NCI-H2029 (cell line): ENCODE measurements at regions not wholly inside any gene's neighbourhood (a gene's known extent, or its start where the extent isn't known, plus 50 kb on each side); places are given as distances from the start of the nearest gene placed in this dataset.

Experiments
- DNase-seq: peaks from one replicate; lab custom pipeline; 2025; lab: John Stamatoyannopoulos, UW

DNA sequence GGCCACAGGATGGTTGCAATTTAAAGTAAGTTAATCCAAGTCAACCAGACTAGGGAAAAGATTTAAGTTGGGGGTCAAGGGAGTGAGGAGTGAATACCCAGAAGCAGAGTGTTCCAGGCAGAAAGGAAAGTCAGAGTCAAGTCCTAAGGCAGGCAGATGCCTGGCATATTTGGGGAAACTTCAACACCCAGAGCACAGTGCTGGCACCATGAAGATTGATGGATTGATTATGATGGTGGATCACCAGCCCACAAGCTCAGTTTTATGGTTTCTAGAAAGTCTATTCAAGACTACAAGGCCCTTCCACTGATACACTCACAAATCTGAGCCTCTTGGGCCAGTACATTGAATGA lies 100.1 kb upstream of the DUSP10 start:
- no peak for DNase-seq

DNA sequence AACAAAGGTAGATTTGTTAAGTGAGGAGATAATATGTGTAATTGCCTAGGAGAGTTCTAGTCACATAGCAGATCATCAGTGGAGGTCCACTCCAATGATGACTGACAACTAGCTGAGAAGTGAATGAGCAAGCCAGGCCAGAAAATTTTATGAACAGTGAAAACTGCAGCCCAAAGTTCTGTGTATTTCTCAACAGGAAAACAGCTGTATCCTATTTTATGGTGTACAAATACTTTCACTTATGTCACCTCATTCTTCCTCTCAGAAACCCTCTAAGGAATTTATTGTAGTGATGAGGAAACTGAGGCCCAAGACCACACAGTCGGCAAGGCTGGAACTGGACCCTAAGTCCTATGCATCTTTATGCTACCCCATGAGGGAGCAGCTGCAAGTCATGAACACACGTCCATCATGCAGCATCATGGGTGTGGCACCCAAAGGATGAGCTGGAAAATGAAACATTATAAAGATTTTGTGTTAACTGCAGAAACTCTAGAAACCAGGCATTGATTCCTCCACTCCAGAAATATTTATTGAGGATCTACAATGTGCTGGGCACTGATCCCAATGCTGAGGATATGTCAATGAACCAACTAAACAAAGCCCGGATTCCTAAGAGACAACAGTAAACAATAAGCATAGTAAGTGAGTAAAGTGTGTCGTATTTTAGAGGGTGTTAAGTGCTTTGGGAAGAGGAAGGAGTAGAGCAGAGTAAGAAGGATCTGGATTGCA lies 99.5 kb upstream of the DUSP10 start:
- no peak for DNase-seq

DNA sequence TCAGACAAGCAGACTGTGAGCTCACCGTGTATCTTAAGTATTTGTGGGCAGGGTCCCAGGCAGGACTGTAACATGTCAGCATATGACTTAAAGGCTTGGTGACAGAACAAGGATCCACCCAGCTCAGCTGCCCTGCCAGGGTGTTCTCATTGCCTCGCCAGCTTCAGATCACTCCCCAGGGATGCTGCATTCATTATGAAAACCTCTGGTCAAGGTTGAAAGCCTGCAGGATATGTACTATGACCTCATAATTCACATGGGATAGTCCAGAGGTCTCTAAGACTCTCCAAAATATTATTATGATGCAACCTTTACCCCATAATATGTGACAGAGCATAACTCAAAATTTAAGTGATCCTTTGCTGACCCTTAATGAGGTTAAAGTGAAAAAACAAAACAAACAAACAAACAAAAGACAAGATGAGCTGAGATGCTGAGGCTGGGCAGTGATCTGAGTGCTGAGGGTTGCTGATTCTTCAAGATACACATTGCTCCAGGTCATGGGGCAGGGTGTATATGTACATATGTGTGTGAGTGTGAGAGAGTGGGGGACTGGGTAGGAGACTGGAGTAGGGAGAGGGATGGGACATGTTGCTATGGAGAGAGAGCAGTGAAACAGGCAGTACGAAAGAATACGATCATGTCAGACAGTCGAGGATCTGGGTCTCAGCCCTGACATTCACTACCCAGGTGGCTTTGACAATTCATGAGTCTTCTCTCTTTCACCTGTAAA lies 98.8 kb upstream of the DUSP10 start:
- DNase-seq, result no peak

- no peak for DNase-seq
Observed at GRCh38 chr1:221839782-221840395, 98.0 kb upstream of the DUSP10 start.

GRCh38 chr1:221839321-221839720 lies 97.4 kb upstream of the DUSP10 start:
- no peak for DNase-seq

GRCh38 chr1:221837896-221838295 lies 96.0 kb upstream of the DUSP10 start:
- DNase-seq, result no peak

GRCh38 chr1:221834698-221835513 lies 93.0 kb upstream of the DUSP10 start:
- DNase-seq, result no peak

DNA sequence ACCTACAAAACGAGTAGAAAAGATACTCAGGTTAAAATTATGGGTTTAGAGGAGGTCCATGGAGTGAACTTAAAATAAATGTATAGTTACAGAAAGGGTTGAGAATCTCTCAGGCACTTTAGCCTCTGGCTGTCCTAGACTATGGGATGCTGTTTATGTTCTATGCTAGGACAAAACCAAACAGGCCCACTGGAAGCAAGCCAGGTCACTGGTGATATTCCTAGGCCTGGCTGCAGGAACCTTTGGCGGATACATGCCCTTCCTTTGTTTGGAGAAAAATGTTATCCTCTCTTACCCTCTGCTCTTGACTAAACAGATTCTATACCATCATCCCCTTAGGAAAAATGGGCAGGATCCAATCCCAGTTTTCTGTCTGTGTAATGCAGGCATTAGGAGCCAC lies 90.7 kb upstream of the DUSP10 start:
- DNase-seq, result peak; percentile 20

GRCh38 chr1:221832151-221832550 lies 90.3 kb upstream of the DUSP10 start:
- no peak for DNase-seq

DNA sequence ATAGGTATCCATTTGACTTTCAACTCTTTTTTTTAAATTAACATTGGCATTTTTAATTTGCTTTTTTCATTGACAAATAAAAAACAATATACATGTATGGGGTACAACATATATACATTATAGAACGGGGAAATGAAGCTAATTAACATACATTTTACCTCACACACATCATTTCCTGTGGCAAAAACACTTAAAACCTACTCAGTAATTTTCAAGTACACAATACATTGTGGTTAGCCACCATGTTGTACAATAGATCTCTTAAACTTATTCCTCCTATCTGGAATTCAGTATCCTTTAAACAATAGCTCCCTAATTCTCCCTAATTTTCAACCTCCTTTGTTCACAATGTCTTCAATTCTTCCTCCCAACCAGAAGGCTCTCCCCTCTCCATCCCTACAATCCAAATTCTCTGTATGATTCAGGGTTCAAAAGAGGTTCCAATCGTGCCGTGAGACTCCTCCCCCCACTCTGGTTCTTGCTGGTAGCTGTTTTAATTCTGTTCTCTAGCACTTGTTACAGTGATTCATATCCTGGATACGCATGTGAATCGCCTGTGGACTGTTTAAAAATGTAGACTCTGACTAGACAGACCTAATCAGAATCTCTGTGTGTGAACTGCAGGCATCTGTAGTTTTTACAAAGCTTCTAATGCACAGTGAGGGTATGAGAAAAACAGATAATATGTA lies 87.6 kb upstream of the DUSP10 start:
- DNase-seq, result no peak

GRCh38 chr1:221827307-221827642 lies 85.4 kb upstream of the DUSP10 start:
- no peak for DNase-seq

- no peak for DNase-seq
Observed at GRCh38 chr1:221824909-221825308, 83.0 kb upstream of the DUSP10 start.

DNA sequence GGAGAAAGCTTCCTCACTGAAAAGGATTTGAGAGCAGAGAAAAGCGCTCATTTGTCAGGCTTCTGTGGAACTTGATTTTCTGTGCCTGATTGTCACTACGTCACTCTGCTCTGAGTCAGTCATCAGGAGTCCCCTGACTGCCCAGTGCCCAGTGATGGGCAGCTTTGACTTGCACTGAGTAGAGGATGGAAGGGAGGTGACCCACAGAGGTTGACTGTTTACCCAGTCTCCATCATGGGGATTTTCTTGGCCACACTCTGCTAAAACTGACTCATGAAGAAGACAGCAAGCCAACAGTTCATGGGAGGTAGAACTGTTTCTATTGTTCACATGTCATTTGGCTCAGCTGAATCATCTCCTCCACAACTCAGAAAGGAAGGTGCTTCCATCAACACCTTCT lies 82.1 kb upstream of the DUSP10 start:
- no peak for DNase-seq

DNA sequence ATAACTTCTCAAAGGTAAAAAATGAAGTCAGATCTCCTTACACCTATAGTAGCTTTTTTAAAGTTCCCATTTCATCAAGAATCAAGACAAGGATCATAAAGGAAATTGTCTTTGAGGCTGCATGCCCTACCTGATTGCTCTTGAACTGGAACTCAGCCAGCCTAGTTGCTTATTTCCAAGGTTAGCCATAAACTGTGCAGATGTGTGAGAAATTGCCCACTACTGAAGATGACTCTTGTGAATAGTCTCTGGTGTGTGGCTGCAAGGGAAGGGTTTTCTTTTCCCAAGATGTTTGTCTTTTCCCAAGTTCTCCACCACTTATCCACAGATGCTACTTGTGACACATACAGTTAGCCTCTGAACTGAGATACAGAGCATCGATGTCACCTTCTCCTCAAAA lies 81.7 kb upstream of the DUSP10 start:
- no peak for DNase-seq

DNA sequence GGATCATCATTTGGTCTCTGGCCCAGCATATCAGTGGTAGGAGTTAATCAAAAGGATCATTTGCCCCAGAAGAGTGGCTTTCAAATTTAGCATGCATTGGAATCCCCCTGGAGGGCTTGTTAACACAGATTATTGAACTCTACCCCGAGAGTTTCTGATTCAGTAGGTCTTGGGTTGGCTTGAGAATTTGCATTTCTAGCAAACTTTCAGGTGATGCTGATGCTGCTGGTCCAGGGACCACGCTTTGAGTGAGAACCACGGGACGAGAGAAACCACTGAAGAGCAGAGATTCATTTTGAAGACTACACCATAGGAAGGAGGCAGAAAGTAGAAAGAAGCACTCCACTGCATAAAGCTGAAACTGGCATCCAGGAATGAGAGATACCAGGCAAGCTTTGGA lies 81.3 kb upstream of the DUSP10 start:
- no peak for DNase-seq

DNA sequence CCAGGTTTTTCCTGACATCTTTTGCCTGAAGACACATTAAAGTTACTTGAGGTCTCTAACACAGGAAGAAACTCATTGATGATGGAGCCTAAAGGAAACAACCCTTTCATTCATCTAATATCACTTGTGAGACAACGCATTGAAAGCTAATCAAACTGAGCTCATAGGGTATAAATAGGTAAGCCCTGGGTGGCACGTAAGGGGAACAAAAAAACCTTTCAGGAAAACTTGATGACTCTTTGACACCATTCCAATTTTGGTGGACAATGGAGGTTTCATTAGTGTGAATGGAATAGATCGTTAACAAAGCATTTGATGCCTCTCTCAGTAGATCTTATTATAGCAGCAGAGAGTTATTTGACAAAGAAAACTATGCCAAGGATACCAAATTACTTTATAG lies 80.7 kb upstream of the DUSP10 start:
- no peak for DNase-seq

- DNase-seq, result no peak
Observed at GRCh38 chr1:221816899-221817298, 75.0 kb upstream of the DUSP10 start.

DNA sequence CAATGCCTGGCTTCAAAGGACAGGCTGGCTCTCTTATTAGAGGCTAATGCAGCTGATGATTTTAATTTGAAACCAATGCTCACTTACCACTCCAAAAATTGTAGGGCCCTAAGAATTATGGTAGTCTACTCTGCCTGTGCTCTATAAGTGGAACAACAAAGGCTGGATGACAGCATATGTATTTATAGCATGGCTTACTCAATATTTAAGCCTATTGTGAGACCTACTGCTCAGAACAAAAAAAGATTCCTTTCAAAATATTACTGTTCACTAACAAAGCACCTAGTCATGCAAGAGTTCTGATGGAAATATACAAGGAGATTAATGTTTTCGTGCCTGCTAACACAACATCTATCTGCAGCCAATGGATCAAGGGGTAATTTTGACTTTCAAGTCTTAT lies 73.8 kb upstream of the DUSP10 start:
- no peak for DNase-seq

GRCh38 chr1:221813887-221814286 lies 72.0 kb upstream of the DUSP10 start:
- peak; percentile 31 for DNase-seq

DNA sequence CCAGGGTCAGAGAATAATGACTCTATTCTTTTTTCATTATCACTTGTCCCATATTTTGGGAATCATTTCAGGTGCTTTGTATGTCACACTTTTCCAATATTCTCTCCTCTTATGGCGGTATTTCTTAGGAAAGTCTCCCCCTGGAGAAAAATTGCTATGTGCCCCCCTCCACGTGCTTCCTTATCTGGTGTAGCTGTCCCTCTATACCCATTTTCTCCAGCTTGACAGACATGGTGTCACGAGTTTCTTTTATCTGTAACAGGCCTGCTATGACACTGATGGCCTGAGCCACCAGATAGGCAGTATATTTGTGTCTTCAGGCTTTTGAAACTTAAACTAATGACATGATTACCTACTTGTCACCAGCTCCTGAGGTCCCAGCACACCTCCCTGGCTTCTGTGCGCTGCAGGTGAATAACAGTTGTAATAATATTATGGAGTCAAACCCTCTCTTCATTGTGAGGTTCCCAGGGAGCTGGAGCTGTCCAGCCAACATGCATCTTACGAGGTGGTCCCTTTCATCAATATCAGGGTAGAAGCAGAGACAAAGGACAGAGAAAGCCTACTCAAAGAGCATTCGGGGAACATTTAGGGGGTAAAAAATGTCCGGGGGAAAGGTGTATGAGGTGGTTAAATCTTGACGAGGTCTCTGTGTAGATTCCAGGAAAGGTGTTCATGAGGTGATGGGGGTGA lies 71.2 kb upstream of the DUSP10 start:
- no peak for DNase-seq

DNA sequence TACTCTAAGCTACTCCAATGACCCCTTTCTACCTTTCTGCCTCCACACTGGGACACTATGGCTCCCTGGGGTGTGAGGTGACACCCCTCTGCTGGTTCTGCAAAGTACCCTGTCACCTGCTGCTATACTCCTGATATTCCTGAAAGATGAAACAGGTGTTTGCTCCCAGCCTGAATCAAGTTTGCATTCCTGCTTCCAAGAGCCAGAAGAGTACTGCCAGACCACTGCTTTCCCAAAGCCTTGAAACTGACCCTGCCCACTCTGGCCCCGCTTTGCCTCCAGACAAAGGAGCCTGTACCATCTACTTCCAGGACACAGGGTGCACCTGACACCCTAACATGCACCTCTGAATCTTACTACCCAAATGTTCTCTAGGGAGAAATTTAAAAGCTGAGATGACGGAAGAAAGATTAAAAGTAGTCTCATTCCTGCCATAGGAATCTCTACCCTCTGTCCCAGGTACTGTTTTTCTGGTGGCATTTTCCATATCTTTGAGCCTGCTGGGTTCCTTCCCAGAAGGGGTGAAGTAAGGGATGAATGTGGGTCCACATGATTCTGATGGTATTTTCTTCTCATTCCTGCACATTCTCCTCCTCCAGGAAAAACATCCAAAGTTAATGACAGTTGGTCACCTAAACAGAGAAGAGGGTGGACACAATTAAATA lies 70.3 kb upstream of the DUSP10 start:
- no peak for DNase-seq
